ENCODE measurements at regions not wholly inside any gene's neighbourhood (a gene's known extent, or its start where the extent isn't known, plus 50 kb on each side); places are given as distances from the start of the nearest gene placed in this dataset.

DNA sequence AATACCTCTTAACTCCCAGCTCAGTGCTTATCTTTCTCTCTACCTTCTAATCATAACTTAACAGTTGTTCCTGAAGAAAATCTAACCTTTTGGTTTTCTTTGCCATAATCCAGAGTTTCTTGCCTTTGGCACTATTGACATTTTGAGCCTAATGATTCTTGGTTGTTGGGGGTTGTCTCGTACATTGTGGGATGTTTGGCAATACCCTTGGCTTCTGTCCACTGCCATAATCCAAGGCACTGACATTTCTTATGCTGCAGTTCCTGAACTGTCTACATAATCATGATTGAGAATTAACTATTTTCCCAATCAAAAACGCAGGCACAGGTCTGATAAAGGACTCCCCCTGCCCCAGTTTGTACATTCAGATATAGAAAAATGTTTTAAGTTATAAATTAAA, 203.2 kb upstream of the MEX3C start:
- no peaks in the 10 kb centered on the region for H3K9me3 ChIP-seq
- intact Hi-C loops (cut with DNase I), result no loop called here
- no peak for TF ChIP-seq CTCF (IDR thresholded peaks at IDR 0.05)
- H3K4me1 ChIP-seq, result no peaks in the 10 kb centered on the region
- H3K4me3 ChIP-seq, result no peak overlapping the region
- DNase-seq (no peak), ATAC-seq (no peak)
- H3K27ac ChIP-seq, result no peak overlapping the region
- H3K27me3 ChIP-seq, result no peaks in the 10 kb centered on the region
- H3K36me3 ChIP-seq, result no peaks in the 10 kb centered on the region

DNA sequence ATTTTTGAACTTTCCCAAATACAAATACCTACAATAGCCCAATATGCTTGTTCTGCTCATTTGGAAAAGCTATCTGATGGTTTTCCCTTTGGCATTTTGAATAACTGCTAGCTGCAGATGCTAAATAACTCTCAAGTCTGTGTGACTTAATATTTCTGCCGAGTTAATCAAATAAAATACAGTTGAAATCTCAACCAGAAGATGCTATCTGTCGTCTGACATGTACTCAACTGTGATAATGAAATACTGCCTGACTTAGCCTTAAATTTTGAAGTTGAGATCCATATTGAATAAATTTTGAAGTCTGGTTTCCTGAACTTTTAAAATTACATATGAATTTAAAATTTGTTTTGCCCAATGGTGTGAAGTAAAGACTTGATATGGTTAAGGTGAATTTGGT, 204.4 kb upstream of the MEX3C start:
- H3K36me3 ChIP-seq, result no peaks in the 10 kb centered on the region
- intact Hi-C loops (cut with DNase I), result no loop called here
- no peak for TF ChIP-seq CTCF (IDR thresholded peaks at IDR 0.05)
- no peaks in the 10 kb centered on the region for H3K4me1 ChIP-seq
- ATAC-seq (no peak), DNase-seq (no peak)
- H3K27me3 ChIP-seq, result no peaks in the 10 kb centered on the region
- no peaks in the 10 kb centered on the region for H3K9me3 ChIP-seq
- no peak overlapping the region for H3K4me3 ChIP-seq
- no peak overlapping the region for H3K27ac ChIP-seq

DNA sequence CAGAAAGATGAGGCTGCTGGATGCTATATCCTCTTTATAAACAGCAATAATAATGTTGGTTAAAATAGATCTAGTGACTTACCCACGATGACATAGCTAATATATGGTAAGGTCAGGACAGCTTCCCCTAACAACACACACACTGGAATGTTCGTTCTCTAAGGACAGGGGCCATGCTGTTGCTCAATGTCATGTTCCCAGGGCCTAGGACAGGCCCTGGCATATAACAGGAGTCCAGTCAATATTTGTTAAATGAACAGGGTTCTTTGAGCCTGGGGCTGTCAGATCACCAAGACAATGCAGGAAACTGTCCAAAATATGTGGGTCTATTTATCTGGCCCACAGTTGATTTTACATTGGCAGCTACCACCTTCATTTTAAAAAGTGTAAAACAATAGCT, 207.1 kb upstream of the MEX3C start:
- no peaks in the 10 kb centered on the region for H3K36me3 ChIP-seq
- H3K27me3 ChIP-seq, result no peaks in the 10 kb centered on the region
- DNase-seq, result no peak
- no peak for TF ChIP-seq CTCF (IDR thresholded peaks at IDR 0.05)
- no peak for ATAC-seq
- intact Hi-C loops (cut with DNase I), result no loop called here
- no peak overlapping the region for H3K4me3 ChIP-seq
- no peak overlapping the region for H3K27ac ChIP-seq
- H3K4me1 ChIP-seq, result no peaks in the 10 kb centered on the region
- H3K9me3 ChIP-seq, result no peaks in the 10 kb centered on the region

- intact Hi-C loops (cut with DNase I), result no loop called here
- no peak for DNase-seq
Measured at GRCh38 chr18:51405683-51406477, 208.4 kb upstream of the MEX3C start.

More at GRCh38 chr18:51405683-51406477, 208.4 kb upstream of the MEX3C start:
- H3K36me3 ChIP-seq, result no peaks in the 10 kb centered on the region
- H3K4me1 ChIP-seq, result no peaks in the 10 kb centered on the region
- no peaks in the 10 kb centered on the region for H3K9me3 ChIP-seq
- H3K27ac ChIP-seq, result no peak overlapping the region
- no peak overlapping the region for H3K4me3 ChIP-seq
- H3K27me3 ChIP-seq, result no peaks in the 10 kb centered on the region
- no peak for TF ChIP-seq CTCF (IDR thresholded peaks at IDR 0.05)
- no peak for ATAC-seq
